H1 (cell line): ENCODE measurements at regions not wholly inside any gene's neighbourhood (a gene's known extent, or its start where the extent isn't known, plus 50 kb on each side); places are given as distances from the start of the nearest gene placed in this dataset.

ENCODE experiments used
- CTCF ChIA-PET: fragments of 300-600 bp; sonication (Branson Sonifier 250); formaldehyde crosslinking; loops from one replicate; lab custom pipeline; 2021; ENCODE audit not compliant: partially characterized antibody; lab: Charles Lee
- POLR2A ChIA-PET: fragments of 300-600 bp; sonication (Branson Sonifier 250); formaldehyde crosslinking; loops from one replicate; lab custom pipeline; 2021; ENCODE audit warnings: inconsistent platforms; ENCODE audit not compliant: partially characterized antibody; lab: Charles Lee
- DNase-seq, 2 experiments: peaks; one replicate each; pipeline versions ENCODE4 v3.0.0 to v3.0.0-alpha.2; 2010 to 2022; ENCODE audit warnings: low spot score in 2 of 2, low read depth in 1 of 2, mixed read lengths in 1 of 2
- FAIRE-seq: peaks from 2 replicates; lab custom pipeline; 2011; peaks lifted over from hg19 to GRCh38; lab: Jason Lieb, UNC
- H2AFZ ChIP-seq: 2 replicates; pipeline ENCODE4 v1.8.1; 2012; ENCODE audit warnings: low read length, inconsistent platforms
- H2AK5ac ChIP-seq: 2 replicates; pipeline ENCODE4 v1.6.1; 2013; ENCODE audit warnings: low read depth, low read length
- H2BK120ac ChIP-seq: replicated peaks from 2 replicates; pipeline ENCODE3; 2013; ENCODE audit warnings: low read depth, low read length, inconsistent platforms
- H2BK12ac ChIP-seq: 2 replicates; pipeline ENCODE4 v1.6.1; 2013; ENCODE audit warnings: low read depth, low read length
- H2BK15ac ChIP-seq: 2 replicates; pipeline ENCODE4 v1.6.1; 2013; ENCODE audit warnings: low read length
- H2BK20ac ChIP-seq: 2 replicates; pipeline ENCODE4 v1.6.1; 2013; ENCODE audit warnings: low read length
- H2BK5ac ChIP-seq: 2 replicates; pipeline ENCODE4 v1.6.1; 2013; ENCODE audit warnings: low read depth, low read length
- H3K14ac ChIP-seq: 2 replicates; pipeline ENCODE4 v1.6.1; 2013; ENCODE audit warnings: inconsistent platforms; ENCODE audit not compliant: insufficient read length
- H3K18ac ChIP-seq: 2 replicates; pipeline ENCODE4 v1.6.1; 2013; ENCODE audit warnings: low read length; ENCODE audit errors: extremely low read depth
- H3K23ac ChIP-seq: 2 replicates; pipeline ENCODE4 v1.6.1; 2013; ENCODE audit warnings: inconsistent platforms; ENCODE audit not compliant: insufficient read length
- H3K23me2 ChIP-seq: 2 replicates; pipeline ENCODE4 v1.6.1; 2013; ENCODE audit warnings: low read depth, low read length
- H3K27ac ChIP-seq: 2 replicates; pipeline ENCODE4 v1.6.1; 2011; ENCODE audit warnings: low read depth, low read length, inconsistent platforms
- H3K27me3 ChIP-seq, 4 experiments: replicated peaks in 1 of 4; 1 replicate in 1 of 4; 2 replicates in 3 of 4; pipeline versions ENCODE4 v1.6.1 to v1.8.1; 2011 to 2013; ENCODE audit warnings: low read length in 3 of 4, mild to moderate bottlenecking in 3 of 4, inconsistent platforms in 2 of 4, mixed read lengths in 2 of 4, moderate library complexity in 1 of 4; ENCODE audit not compliant: control insufficient read depth in 3 of 4, insufficient read depth in 3 of 4; ENCODE audit errors: extremely low read depth in 1 of 4
- H3K36me3 ChIP-seq, 4 experiments: 2 replicates each; pipeline versions ENCODE4 v1.6.1 to v1.8.1; 2011 to 2013; ENCODE audit warnings: mild to moderate bottlenecking in 4 of 4, low read length in 3 of 4, moderate library complexity in 2 of 4, control low read depth in 1 of 4, inconsistent platforms in 1 of 4; ENCODE audit not compliant: insufficient read depth in 4 of 4, control insufficient read depth in 2 of 4
- H3K4ac ChIP-seq: replicated peaks from 2 replicates; pipeline ENCODE3; 2013; ENCODE audit warnings: low read length, low read depth, mixed read lengths, inconsistent platforms; ENCODE audit not compliant: insufficient read length
- H3K4me1 ChIP-seq, 4 experiments: replicated peaks in 1 of 4; 1 replicate in 1 of 4; 2 replicates in 3 of 4; pipeline versions ENCODE4 v1.6.1 to v1.8.1; 2011 to 2013; ENCODE audit warnings: low read length in 3 of 4, inconsistent platforms in 2 of 4, mixed read lengths in 1 of 4; ENCODE audit not compliant: insufficient read depth in 4 of 4, control insufficient read depth in 3 of 4
- H3K4me2 ChIP-seq, 2 experiments: 2 replicates each; pipeline versions ENCODE4 v1.6.1 to v1.8.1; 2011 to 2013; ENCODE audit warnings: low read depth in 2 of 2, low read length in 2 of 2, control low read depth in 1 of 2, inconsistent platforms in 1 of 2, mild to moderate bottlenecking in 1 of 2; ENCODE audit not compliant: insufficient read depth in 1 of 2
- H3K4me3 ChIP-seq, 4 experiments: fragments of 200-600, 300-600 bp in 1 of 4; sonication (generic), shearing (Covaris generic), sonication (Bioruptor Twin) in 1 of 4; 2 replicates each; pipeline versions ENCODE4 v1.5.1 to v1.8.1; 2011 to 2016; ENCODE audit warnings: low read length in 4 of 4, low read depth in 3 of 4, control low read depth in 2 of 4, inconsistent platforms in 2 of 4, mild to moderate bottlenecking in 2 of 4, mixed read lengths in 1 of 4, moderate library complexity in 1 of 4; ENCODE audit not compliant: insufficient read depth in 2 of 4; ENCODE audit errors: extremely low read depth in 1 of 4
- H3K56ac ChIP-seq: replicated peaks from 2 replicates; pipeline ENCODE3; 2013; ENCODE audit warnings: low read depth, mild to moderate bottlenecking, mixed read lengths, low read length, inconsistent platforms; ENCODE audit not compliant: insufficient read length
- H3K79me1 ChIP-seq: 2 replicates; pipeline ENCODE4 v1.6.1; 2013; ENCODE audit warnings: low read depth, low read length, control low read depth
- H3K79me2 ChIP-seq, 2 experiments: 2 replicates each; pipeline versions ENCODE4 v1.6.1 to v1.8.1; 2012 to 2013; ENCODE audit warnings: low read length in 2 of 2, mild to moderate bottlenecking in 2 of 2, inconsistent platforms in 1 of 2; ENCODE audit not compliant: insufficient read depth in 2 of 2, control insufficient read depth in 1 of 2
- H3K9ac ChIP-seq, 4 experiments: replicated peaks in 1 of 4; 1 replicate in 1 of 4; 2 replicates in 3 of 4; pipeline versions ENCODE4 v1.6.1 to v1.8.1; 2011 to 2013; ENCODE audit warnings: low read depth in 3 of 4, low read length in 3 of 4, control low read depth in 2 of 4, mild to moderate bottlenecking in 2 of 4, moderate library complexity in 2 of 4, inconsistent platforms in 1 of 4; ENCODE audit errors: extremely low read depth in 1 of 4
- H3K9me3 ChIP-seq, 2 experiments: 2 replicates each; pipeline versions ENCODE4 v1.6.1 to v1.8.1; 2012 to 2013; ENCODE audit warnings: mild to moderate bottlenecking in 2 of 2, moderate library complexity in 2 of 2, control low read depth in 1 of 2, inconsistent platforms in 1 of 2, low read depth in 1 of 2, low read length in 1 of 2, mixed read lengths in 1 of 2; ENCODE audit not compliant: insufficient read depth in 2 of 2
- H4K20me1 ChIP-seq, 2 experiments: replicated peaks in 1 of 2; 2 replicates each; pipeline versions ENCODE3 to v1.8.1; 2011 to 2013; ENCODE audit warnings: inconsistent platforms in 2 of 2, low read length in 2 of 2, mild to moderate bottlenecking in 1 of 2; ENCODE audit not compliant: insufficient read depth in 2 of 2, control insufficient read depth in 1 of 2
- H4K5ac ChIP-seq: 2 replicates; pipeline ENCODE4 v1.6.1; 2013; ENCODE audit warnings: low read length, low read depth, mixed read lengths, inconsistent platforms; ENCODE audit not compliant: insufficient read length
- H4K8ac ChIP-seq: 2 replicates; pipeline ENCODE4 v1.8.0; 2013; ENCODE audit warnings: mild to moderate bottlenecking, moderate library complexity, low read length, inconsistent platforms; ENCODE audit not compliant: insufficient read depth; ENCODE audit errors: extremely low read depth
- H4K91ac ChIP-seq: replicated peaks from 2 replicates; pipeline ENCODE3; 2013; ENCODE audit warnings: low read length, mixed read lengths, inconsistent platforms; ENCODE audit not compliant: insufficient read length
- BACH1 ChIP-seq: IDR thresholded peaks from 2 replicates; pipeline ENCODE4 v1.6.1; 2012; ENCODE audit warnings: low read length, improper control_type of control experiment
- CBX5 ChIP-seq: fragments of 300-800, 300-1000 bp; sonication (generic); IDR thresholded peaks from 2 replicates; pipeline ENCODE4 v1.7.1; 2016; ENCODE audit warnings: antibody characterized with exemption, low read length, low read depth
- CREB1 ChIP-seq: IDR thresholded peaks from 2 replicates; pipeline ENCODE4 v1.6.1; 2012; ENCODE audit warnings: inconsistent platforms
- CTBP2 ChIP-seq: IDR thresholded peaks from 2 replicates; pipeline ENCODE4 v1.7.0; 2011; ENCODE audit warnings: borderline replicate concordance, mild to moderate bottlenecking, moderate library complexity, mixed read lengths, low read length; ENCODE audit not compliant: insufficient read depth, insufficient read length
- CTCF ChIP-seq, 3 experiments: IDR thresholded peaks; 1 replicate in 2 of 3; 2 replicates in 1 of 3; pipeline versions ENCODE4 v1.5.1 to v1.6.1; 2011; ENCODE audit warnings: low read length in 3 of 3, mild to moderate bottlenecking in 3 of 3, inconsistent platforms in 2 of 3, low read depth in 1 of 3, moderate library complexity in 1 of 3; ENCODE audit not compliant: insufficient read depth in 1 of 3; ENCODE audit errors: control extremely low read depth in 1 of 3
- E2F6 ChIP-seq: IDR thresholded peaks from 2 replicates; pipeline ENCODE4 v1.6.1; 2012; ENCODE audit warnings: inconsistent platforms
- SAP30 ChIP-seq: fragments of 300-600 bp; sonication (generic); IDR thresholded peaks from 2 replicates; pipeline ENCODE4 v1.7.1; 2012; ENCODE audit warnings: low read length, moderate library complexity, mild to moderate bottlenecking, inconsistent platforms; ENCODE audit not compliant: insufficient read depth, insufficient replicate concordance
- USF2 ChIP-seq: IDR thresholded peaks from 2 replicates; pipeline ENCODE4 v1.6.1; 2011; ENCODE audit warnings: low read length, improper control_type of control experiment
- ZNF274 ChIP-seq: IDR thresholded peaks from 2 replicates; pipeline ENCODE4 v1.7.0; 2012; ENCODE audit warnings: low read length, borderline replicate concordance; ENCODE audit errors: extremely low read depth
- WGBS, 2 experiments: shearing (Covaris generic) in 1 of 2; methylation state at CpG; one replicate each; pipeline versions ENCODE4 v1.1.6 to v1.1.7; 2013 to 2015; ENCODE audit warnings: low lambda C conversion rate in 2 of 2, mixed read lengths in 2 of 2, inconsistent platforms in 1 of 2, low coverage in 1 of 2, missing lambda C conversion rate in 1 of 2; ENCODE audit not compliant: insufficient replicate concordance in 2 of 2, insufficient coverage in 1 of 2, insufficient read length in 1 of 2; ENCODE audit errors: extremely low coverage in 1 of 2, missing lambda C conversion rate in 1 of 2; 5-methylcytosine and 5-hydroxymethylcytosine counted together

GRCh38 chr2:145655165-145655765, 1135.3 kb upstream of the ZEB2 start:
- Histone ChIP-seq H3K4me3 (no peak overlapping the region), H3K36me3 (no peaks in the 10 kb centered on the region), H3K4me1 (no peaks in the 10 kb centered on the region), H3K9ac (no peak overlapping the region), H3K56ac (no peak overlapping the region), H3K27me3 (no peaks in the 10 kb centered on the region), H2BK15ac (no peak overlapping the region), H3K14ac (no peak overlapping the region), H4K20me1 (no peaks in the 10 kb centered on the region), H4K8ac (no peak overlapping the region), H2BK5ac (no peak overlapping the region), H3K4me2 (no peak overlapping the region), H3K18ac (no peak overlapping the region), H2AK5ac (no peak overlapping the region), H3K79me2 (no peaks in the 10 kb centered on the region), H2BK120ac (no peak overlapping the region), H3K79me1 (no peaks in the 10 kb centered on the region), H3K9me3 (no peaks in the 10 kb centered on the region), H3K27ac (no peak overlapping the region), H4K91ac (no peak overlapping the region), H2BK20ac (no peak overlapping the region), H4K5ac (no peak overlapping the region), H3K23ac (no peak overlapping the region), H2BK12ac (no peak overlapping the region), H3K4ac (no peak overlapping the region), H2AFZ (no peak overlapping the region), H3K23me2 (no peaks in the 10 kb centered on the region)
- FAIRE-seq (no peak), DNase-seq (no peak)
- CTCF ChIA-PET = interaction anchor here (1.2 to 1.8 kb wide), 2 partner anchors 10 to 17 kb away, joined by 3 to 5 read pairs; no protein-coding TSS in a partner anchor
- POLR2A ChIA-PET = no interaction called here
- WGBS, 2 experiments = 92% methylated on average over 5 of the region's 5 CpGs; no CpG with 5 or more reads in 1 of the 2 experiments
- TF ChIP-seq CREB1 (no peak), SAP30 (no peak), E2F6 (no peak), CTBP2 (no peak), USF2 (no peak), BACH1 (no peak), CTCF (IDR thresholded peaks at IDR 0.05; ENCODE audit: control extremely low read depth in 1 of 3, insufficient read depth in 1 of 3, low read depth in 1 of 3, low read length in 3 of 3) (no peak), ZNF274 (no peak), CBX5 (no peak)
